Fibroblast of villous mesenchyme (primary cell): ENCODE measurements at regions not wholly inside any gene's neighbourhood (a gene's known extent, or its start where the extent isn't known, plus 50 kb on each side); places are given as distances from the start of the nearest gene placed in this dataset.

Experiments used
- DNase-seq: peaks from one replicate; pipeline ENCODE4 v3.0.0-alpha.2; 2010; ENCODE audit warnings: low read depth
- H3K4me3 ChIP-seq: 2 replicates; pipeline ENCODE4 v1.5.1; 2011; ENCODE audit warnings: low read depth, mild to moderate bottlenecking, low read length
- CTCF ChIP-seq: IDR thresholded peaks from 2 replicates; pipeline ENCODE4 v1.5.1; 2012; ENCODE audit warnings: low read depth, mild to moderate bottlenecking, low read length; ENCODE audit not compliant: insufficient read depth

- no peak overlapping the region for H3K4me3 ChIP-seq
- TF ChIP-seq CTCF: no peak
- peak; percentile 83 for DNase-seq
Observed at GRCh38 chr3:139251529-139251928, 92.3 kb upstream of the MRPS22 start.

GRCh38 chr3:139252719-139253118 is 91.1 kb upstream of the MRPS22 start:
- TF ChIP-seq CTCF: no peak
- H3K4me3 ChIP-seq: no peak overlapping the region
- DNase-seq: no peak

- no peak overlapping the region for H3K4me3 ChIP-seq
- TF ChIP-seq CTCF: no peak
- DNase-seq: no peak
Observed at GRCh38 chr3:139258276-139258675, 85.5 kb upstream of the MRPS22 start.

GRCh38 chr3:139259398-139259797 is 84.4 kb upstream of the MRPS22 start:
- no peak overlapping the region for H3K4me3 ChIP-seq
- no peak for DNase-seq
- no peak for TF ChIP-seq CTCF

- H3K4me3 ChIP-seq: no peak overlapping the region
- DNase-seq: no peak
- no peak for TF ChIP-seq CTCF
Observed at GRCh38 chr3:139260041-139260486, 83.8 kb upstream of the MRPS22 start.

- no peak for DNase-seq
Observed at GRCh38 chr3:139260793-139261736, 82.8 kb upstream of the MRPS22 start.

More at GRCh38 chr3:139260793-139261736, 82.8 kb upstream of the MRPS22 start:
- no peak for TF ChIP-seq CTCF
- no peak overlapping the region for H3K4me3 ChIP-seq
